HG02763 (cell line): ENCODE measurements at regions not wholly inside any gene's neighbourhood (a gene's known extent, or its start where the extent isn't known, plus 50 kb on each side); places are given as distances from the start of the nearest gene placed in this dataset.
"Not testable (repeated sequence)": the region's sequence is repeated elsewhere in the genome, so short reads cannot be mapped to it uniquely, and the experiment has no call there.

ENCODE experiments used
- ATAC-seq: cut with Tn5 transposase; IDR thresholded peaks from one replicate; pipeline ENCODE4 v1.9.1; 2021; ENCODE audit warnings: mild to moderate bottlenecking, moderate library complexity; ENCODE audit not compliant: unreplicated experiment

DNA sequence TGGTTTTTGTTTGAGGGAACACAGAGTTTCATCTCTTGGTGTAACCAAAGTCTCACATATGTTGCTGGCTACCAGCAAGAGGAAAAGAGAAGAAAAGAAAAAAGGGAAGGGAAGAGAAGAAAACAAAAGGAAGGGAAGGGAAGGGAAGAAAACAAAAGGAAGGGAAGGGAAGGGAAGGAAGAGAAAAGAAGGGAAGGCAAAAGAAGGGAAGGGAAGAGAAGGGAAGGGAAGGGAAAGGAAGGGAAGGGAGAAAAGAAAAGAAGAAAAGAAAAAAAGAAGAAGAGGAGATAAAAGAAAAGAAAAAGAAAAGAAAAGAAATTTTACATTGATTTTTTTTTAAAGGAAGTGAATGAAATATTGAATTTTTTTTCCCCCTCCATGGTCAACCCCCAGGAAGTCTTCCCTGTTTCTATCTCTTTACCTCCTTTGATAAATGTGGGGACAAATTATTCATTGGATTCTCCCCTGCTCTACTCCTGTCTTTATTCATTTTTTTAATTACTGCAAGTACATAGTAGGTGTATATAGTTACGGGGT lies 228.0 kb downstream of the SHOX start:
- no peak for ATAC-seq

DNA sequence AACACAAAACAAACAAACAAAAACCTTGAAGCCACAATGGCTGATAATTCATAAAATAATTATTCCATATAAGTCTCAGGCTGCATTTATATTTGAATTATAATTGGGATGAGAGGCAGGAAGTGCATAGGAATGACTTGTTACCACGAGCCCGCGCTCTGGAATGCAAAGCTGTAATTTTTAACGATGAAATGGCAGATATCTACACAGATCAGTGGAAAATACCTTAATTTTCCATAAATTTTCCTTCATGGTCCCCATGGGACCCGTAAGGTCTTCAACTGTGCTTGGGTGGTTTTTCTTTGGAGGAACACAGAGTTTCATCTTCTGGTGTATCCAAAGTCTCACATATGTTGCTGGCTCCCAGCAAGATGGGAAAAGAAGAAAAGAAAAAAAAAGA lies 226.8 kb downstream of the SHOX start:
- no peak for ATAC-seq

DNA sequence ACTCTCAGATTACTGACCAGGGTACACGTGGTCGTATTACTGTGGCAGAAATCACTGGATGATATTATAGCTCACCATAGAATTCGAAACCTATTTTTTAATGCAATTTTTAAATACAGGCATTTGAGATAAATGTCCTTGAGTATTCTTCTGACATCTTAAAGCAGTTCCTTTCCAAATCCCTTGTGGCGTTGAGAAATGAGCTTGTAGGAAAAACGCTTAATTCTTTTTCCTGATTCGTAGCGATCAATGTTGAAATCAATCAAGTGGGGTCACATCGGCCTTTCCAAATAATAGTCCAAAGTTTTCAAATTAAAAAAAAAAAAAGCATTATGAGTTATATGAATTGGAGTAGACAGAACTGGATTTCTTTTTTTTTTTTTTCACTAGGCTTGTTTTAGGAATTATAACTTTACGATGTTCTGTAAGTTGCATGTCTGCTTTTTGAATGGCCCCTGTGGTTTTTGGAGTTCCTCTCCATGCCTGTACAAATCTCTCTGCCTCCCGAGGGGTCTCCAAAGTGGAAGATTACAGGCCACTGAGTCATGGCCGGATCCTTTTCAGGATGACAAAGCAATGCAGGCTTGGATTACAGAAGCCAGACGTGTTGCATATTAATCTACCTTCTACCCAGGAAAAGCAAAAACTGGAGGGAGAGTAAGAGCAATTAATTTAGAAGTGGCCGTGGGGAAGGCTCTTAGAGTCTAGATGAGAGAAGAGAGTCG lies 226.1 kb downstream of the SHOX start:
- ATAC-seq = no peak

DNA sequence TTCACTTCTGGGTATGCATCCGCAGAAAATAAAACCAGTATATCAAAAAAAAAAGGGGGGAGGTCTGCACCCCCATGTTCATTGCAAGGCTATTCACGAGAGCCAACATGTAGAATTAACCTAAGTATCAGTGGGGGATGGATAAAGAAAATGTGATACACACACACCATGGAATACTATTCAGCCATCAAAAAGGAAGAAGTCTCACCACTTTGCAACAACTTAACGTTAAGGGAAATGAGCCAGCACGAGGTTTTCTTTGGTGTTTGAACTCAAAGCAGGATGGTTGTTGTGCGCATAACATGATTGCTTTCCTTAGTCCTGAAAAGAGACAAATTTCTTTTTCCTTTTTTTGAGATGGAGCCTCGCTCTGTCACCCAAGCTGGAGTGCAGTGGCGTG lies 222.7 kb downstream of the SHOX start:
- no peak for ATAC-seq

DNA sequence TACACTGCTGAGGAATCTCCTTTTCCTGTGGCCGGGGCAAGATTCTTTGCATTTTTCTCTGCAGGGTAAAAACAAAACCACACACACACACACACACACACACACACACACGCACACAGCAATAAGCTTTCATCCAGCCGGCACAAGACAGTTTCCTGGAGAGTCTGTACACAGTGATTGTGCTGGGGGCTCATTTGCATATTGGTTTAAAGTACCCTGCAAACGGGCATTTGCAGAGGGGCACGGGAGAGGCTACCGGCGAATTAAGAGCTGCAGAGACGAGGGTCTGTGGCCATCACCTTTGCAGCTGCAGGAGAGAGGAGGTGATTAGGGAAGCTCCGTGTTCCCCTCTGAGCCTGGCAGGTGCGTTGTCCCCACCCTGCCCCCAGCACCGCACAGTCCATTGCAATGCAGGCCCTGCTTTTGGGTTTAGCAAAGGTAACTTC lies 219.9 kb downstream of the SHOX start:
- no peak for ATAC-seq

DNA sequence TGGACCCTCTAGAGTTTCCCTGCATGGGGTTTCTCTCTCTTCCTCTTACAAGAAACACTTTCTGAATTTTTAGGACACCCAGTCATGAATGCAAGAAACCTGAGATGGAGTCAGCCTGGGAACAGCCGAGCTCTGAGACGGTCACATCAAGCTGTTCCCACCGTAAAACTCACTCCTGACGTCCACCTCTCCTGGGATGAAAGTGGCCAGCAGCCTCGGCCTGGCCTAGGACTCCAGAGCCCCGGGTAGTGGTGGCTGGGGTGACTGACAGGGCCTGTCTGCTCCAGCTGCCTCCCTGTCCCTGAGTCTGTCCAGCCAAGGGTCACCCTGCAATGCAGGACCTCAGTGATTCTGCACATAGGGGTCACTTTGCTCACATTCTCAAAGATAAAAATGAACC lies 217.8 kb downstream of the SHOX start:
- ATAC-seq = no peak

DNA sequence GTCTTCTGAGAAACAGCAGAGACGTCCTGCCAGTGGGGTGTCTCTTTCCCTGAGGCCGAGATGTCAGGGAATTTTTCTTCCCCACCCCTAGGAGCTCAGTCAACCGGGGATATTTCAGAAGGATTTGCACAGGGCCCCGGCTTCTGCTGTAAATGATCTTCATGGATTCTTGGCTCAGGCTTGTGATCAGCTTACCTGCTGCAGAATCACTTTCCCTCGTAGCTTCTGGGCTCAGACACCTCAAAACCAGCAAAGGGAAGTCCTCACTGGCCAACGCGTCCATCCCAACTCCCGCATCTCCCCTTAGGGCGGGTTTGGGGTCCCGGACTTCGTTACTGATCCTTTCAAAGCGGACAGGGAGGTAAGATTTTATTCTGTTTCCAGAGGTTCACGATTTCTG lies 212.7 kb downstream of the SHOX start:
- ATAC-seq = no peak

DNA sequence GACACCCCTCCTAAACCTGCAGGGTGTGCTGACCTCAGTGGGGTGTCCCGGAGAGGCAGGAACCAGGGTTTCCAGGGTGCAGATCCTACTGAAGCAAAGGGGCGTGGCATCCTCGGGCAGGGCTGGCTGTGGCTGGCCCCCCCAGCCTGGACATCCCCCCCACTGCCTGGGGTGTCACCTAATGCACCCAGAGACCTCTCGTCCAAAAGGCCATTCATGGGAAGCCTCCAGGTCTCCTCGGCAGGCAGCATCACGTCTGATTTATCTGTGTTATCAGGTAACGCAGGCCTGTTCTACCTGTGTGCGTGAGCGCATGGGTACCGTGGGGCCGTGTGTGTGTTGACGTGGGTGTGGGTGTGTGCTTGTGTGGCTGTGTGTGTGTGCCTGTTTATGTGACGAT lies 210.0 kb downstream of the SHOX start:
- no peak for ATAC-seq

DNA sequence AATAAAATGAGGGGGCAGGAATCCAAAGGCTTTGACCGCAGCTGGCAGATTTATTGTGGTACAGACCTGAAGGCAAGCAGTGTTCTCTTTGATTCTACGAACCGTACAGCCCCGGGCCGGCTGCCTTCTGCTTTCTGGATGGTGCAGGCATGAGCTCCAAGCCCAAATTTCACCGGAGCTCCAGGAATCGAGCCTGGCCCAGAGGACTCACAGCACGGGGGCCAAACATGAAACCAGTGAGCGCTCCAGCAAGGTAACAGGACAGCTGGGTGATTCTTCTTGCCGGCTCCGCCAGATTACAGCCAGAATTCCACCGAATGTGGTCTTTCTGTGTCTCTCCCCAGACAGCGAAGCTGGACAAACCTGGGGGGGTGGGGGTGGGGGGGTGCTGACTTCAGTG lies 208.1 kb downstream of the SHOX start:
- ATAC-seq = not testable (repeated sequence)

DNA sequence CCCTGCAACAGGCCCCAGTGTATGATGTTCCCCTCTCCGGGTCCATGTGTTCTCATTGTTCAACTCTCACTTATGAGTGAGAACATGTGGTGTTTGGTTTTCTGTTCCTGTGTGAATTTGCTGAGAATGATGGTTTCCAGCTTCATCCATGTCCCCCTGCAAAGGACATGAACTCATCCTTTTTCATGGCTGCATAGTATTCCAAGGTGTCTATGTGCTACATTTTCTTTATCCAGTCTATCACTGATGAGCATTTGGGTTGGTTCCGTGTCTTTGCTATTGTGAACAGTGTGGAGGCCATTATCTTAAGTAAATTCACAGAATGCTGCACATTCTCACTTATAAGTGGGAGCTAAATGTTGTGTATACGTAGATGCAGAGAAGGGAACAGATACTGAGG lies 205.3 kb downstream of the SHOX start:
- ATAC-seq = not testable (repeated sequence)

DNA sequence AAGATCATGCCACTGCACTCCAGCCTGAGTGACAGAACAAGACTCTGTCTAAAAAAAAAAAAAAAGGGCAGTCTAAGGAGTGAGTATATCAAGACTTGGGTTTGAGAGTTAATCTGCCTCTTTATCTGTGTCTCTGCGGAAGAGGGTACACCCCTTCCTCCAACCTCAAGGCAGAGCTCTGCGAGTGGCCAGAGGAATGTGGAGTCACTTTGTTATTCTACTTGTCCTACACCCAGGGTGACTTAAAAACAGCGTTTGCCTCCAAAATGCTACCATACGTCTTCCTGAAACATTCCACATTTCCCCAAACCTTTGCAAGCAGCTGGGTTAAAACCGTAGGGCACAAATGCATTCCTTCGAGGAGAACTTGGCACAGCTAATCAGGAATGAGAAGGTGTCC lies 199.9 kb downstream of the SHOX start:
- no peak for ATAC-seq

DNA sequence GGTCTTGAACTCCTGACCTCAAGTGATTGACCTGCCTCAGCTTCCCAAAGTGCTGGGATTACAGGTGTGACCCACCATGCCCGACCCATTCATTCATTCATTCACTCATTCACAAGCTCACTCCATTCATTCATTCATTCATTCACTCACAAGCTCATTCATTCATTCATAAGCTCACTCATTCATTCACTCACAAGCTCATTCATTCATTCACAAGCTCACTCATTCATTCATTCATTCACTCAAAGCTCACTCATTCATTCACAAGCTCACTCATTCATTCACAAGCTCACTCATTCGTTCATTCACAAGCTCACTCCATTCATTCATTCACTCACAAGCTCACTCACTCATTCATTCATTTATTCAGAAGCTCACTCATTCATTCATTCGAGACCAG lies 198.6 kb downstream of the SHOX start:
- no peak for ATAC-seq

DNA sequence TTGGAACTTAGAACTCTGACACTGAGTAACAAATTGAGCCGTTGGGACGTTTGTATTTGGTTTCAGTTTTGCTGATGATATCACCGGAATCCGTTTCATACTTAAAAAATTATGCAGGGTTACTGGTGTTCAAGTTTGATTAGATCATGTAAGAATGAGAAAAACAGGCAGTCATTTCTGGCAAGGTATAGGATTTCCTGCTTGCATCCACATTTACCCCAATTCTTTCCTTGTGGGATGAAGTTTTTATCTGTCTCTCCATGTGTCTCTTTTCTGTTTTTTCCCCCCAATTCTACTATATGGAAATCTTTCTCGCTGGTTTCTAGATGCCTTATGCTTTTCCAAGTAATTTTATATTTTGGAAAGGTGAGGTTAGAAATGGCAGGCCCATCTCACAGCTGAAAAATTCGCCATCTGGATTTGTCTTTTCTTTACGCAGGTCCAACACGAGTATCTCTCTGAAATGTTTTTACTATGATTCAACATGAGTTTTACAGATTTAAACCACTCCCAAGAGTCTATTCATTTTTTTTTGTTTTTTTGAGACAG lies 197.9 kb downstream of the SHOX start:
- ATAC-seq = no peak

DNA sequence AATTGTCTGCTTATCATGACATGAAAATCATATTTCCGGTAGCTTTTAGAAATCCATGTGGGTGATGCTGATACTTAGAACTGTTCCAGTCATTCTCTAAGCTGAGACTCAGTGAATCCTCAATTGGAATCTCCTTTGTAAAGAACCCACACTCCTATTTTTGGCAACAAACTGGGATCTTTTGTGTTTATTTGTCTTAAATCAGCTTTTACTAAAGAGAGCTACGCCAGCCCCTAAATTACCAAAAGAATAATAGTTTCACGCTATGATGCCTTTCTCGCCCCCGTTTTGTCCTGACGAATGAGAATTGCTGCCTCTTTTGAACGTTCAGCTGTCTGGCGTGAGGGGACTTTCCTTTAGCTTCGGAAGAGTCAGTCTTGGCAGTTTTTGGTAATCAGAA lies 195.9 kb downstream of the SHOX start:
- no peak for ATAC-seq

DNA sequence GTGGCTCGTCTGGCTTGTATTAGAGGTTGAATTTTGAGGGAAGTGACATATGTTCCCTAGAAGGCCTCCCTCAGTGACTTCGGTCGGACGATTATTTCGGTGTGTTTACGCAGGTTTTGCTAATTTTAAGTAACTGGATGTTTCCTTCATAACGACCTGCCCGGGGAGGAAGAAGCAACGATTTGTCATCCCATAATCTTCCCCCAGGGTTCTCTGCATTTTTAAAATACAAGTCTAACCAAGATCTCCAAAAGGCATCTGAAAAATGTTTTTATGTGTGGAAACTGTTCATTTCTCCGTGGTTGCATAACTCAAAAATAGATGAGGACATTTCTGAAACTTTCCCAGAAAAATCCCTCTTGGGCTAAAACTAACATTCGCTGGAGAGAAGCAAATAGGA lies 195.4 kb downstream of the SHOX start:
- ATAC-seq = no peak

DNA sequence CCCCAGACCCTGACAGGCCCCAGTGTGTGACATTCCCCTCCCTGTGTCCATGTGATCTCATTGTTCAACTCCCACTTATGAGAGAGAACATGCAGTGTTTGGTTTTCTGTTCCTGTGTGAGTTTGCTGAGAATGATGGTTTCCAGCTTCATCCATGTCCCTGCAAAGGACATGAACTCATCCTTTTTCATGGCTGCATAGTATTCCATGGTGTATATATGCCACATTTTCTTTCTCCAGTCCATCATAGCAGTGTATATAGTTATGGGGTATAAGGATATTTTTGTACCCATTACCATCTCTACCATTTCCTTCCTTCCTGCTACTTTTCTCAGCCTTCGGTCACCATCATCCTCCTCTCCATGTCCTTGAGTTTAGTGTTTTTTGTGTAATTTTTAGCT lies 192.5 kb downstream of the SHOX start:
- not testable (repeated sequence) for ATAC-seq

DNA sequence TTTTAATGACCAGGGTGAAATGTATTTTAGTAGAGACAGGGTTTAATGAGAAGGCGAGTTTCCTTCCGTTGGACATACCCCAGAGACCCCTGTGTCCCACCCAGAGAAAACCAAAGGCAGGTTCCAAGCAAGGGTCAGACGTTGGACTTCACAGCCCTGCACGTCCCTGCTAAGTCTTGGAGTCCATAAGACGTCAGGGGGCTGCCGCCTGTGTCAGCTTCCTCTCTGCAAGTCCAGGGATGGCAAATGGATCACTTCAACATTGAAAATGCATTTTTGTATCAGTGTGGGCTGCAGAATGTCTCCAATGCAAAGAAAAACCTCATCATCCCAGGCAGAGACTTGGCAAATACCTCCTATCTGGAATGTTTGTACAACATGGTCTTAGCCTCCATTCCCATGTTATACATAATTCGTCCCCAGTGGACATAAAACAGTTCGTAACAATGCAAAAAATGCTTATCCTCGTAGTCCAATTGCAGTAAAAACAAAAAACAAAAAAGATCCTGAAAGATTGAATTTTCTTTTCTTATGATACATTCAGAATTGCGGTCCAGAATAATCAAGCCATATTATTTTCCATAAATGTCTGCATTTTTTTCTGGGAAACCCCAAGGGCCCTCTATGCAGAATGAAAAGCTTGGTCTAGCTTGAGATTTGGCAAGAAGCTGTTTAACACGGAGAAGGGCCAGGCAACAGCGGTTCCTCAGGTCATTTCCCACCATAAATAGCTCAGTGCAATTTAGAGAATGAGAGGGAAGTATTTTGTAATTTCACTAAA lies 190.9 kb downstream of the SHOX start:
- ATAC-seq = no peak

DNA sequence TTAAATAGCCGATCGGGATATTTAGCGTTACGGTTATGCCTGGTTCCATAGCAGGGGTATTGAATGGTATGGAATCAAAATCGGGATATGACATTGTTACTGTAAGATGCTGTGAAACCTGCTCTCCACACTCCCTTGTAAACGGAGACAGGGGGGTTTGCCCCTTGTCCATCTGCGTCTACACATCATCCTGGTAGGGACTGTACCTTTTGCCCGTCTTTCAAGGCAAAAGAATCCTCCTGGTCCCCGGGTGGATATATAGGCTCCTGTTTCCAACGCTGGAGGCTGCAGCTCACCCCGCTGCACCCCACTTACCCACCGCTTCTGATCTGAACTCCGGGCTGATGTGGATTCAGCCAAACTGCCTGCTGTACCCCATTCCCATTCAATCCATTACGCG lies 189.1 kb downstream of the SHOX start:
- ATAC-seq = no peak

DNA sequence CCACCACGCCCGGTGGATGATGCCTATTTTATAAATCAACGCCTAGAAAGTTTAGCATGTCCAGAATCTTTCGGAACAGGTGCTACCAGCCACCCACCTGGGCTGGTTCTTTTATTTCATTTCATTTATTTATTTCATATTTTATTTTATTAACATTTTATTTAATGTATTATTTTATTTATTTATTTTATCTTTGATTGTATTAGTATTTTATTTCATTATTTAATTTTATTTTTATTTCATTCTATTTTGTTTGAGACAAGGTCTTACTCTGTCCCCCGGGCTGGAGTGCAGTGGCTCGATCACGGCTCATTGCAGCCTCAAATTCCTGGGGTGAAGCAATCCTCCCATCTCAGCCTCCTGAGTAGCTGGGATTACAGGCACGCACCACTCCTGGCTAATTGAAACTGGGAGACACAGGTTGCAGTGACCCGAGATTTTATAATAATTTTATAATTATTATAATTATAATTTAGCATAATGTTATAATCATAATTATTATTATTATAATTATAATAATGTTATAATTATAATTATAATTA lies 187.2 kb downstream of the SHOX start:
- no peak for ATAC-seq

DNA sequence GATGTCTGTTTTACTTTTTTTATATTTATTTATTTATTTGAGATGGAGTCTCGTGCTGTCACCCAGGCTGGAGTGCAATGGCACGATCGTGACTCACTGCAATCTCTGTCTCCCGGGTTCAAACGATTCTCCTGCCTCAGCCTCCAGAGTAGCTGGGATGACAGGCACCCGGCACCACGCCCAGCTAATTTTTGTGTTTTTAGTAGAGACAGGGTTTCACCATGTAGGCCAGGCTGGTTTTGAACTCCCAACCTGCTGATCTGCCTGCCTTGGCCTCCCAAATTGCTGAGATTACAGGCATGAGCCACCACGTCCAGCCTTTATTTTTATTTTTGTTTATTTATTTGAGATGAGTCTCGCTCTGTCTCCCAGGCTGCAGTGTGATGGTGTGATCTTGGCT lies 186.6 kb downstream of the SHOX start:
- ATAC-seq = not testable (repeated sequence)

DNA sequence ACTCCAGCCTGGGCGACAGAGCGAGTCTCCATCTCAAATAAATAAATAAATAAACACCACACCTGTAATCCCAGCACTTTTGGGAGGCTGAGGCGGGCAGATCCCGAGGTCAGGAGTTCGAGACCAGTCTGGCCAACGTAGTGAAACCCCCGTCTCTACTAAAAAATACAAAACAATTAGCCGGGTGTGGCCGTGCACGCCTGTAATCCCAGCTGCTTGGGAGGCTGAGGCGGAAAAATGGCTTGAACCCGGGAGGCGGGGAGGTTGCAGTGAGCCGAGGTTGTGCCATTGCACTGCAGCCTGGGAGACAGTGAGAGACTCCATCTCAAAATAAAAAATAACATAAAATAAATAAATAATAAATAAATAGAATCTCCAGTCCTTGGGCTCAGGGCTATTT lies 185.8 kb downstream of the SHOX start:
- ATAC-seq = no peak

DNA sequence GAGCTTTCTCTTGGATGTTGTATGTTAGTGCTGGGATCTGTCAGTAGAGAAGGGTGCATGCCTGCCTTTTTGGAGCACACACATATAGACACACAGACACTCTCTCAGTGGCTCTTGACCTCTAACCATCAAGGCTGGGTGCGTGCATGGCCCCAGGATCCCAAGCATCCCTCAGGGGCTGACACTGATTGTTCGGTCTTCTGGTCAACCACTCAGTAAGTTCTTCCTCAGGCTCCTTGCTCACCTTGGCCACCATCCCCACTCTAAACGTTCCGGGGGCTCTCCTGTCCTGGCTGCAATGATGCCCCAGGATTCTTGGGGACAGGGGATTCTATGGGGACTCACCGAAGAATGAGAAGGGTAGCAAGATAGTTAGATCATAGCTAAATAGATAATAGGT lies 179.6 kb downstream of the SHOX start:
- ATAC-seq = no peak
